COLO829 (cell line): ENCODE measurements at regions not wholly inside any gene's neighbourhood (a gene's known extent, or its start where the extent isn't known, plus 50 kb on each side); places are given as distances from the start of the nearest gene placed in this dataset.
A peak's percentile ranks its signal among the peaks of the same experiment; 100 is the strongest.

Experiments
- DNase-seq: peaks from one replicate; pipeline ENCODE4 v3.0.0; 2012; ENCODE audit warnings: low spot score

GRCh38 chr10:107390563-107390962, 226.1 kb upstream of the SORCS1 start:
- DNase-seq: no peak

GRCh38 chr10:107383357-107383756, 218.9 kb upstream of the SORCS1 start:
- no peak for DNase-seq

GRCh38 chr10:107379601-107380000, 215.1 kb upstream of the SORCS1 start:
- no peak for DNase-seq

- no peak for DNase-seq
Measured at GRCh38 chr10:107371801-107372200, 207.3 kb upstream of the SORCS1 start.

- no peak for DNase-seq
Measured at GRCh38 chr10:107364872-107365271, 200.4 kb upstream of the SORCS1 start.

- no peak for DNase-seq
Measured at GRCh38 chr10:107362306-107362705, 197.8 kb upstream of the SORCS1 start.

GRCh38 chr10:107357033-107357432, 192.5 kb upstream of the SORCS1 start:
- no peak for DNase-seq

GRCh38 chr10:107356396-107356795, 191.9 kb upstream of the SORCS1 start:
- DNase-seq: no peak

GRCh38 chr10:107342711-107343110, 178.2 kb upstream of the SORCS1 start:
- DNase-seq: no peak

- no peak for DNase-seq
Measured at GRCh38 chr10:107341281-107341680, 176.8 kb upstream of the SORCS1 start.

GRCh38 chr10:107340326-107340725, 175.8 kb upstream of the SORCS1 start:
- DNase-seq: no peak

GRCh38 chr10:107336061-107336460, 171.6 kb upstream of the SORCS1 start:
- DNase-seq: no peak

GRCh38 chr10:107317592-107317991, 153.1 kb upstream of the SORCS1 start:
- no peak for DNase-seq

- DNase-seq: no peak
Measured at GRCh38 chr10:107303203-107303602, 138.7 kb upstream of the SORCS1 start.

GRCh38 chr10:107299606-107300005, 135.1 kb upstream of the SORCS1 start:
- DNase-seq: no peak

- DNase-seq: no peak
Measured at GRCh38 chr10:107284187-107284586, 119.7 kb upstream of the SORCS1 start.

- no peak for DNase-seq
Measured at GRCh38 chr10:107280293-107280692, 115.8 kb upstream of the SORCS1 start.

- no peak for DNase-seq
Measured at GRCh38 chr10:107277591-107277990, 113.1 kb upstream of the SORCS1 start.

- no peak for DNase-seq
Measured at GRCh38 chr10:107275806-107276205, 111.3 kb upstream of the SORCS1 start.

GRCh38 chr10:107269626-107270025, 105.1 kb upstream of the SORCS1 start:
- DNase-seq: no peak

- peak; percentile 17 for DNase-seq
Measured at GRCh38 chr10:107264742-107265141, 100.2 kb upstream of the SORCS1 start.

GRCh38 chr10:107244122-107244521, 79.6 kb upstream of the SORCS1 start:
- DNase-seq: no peak

GRCh38 chr10:107238275-107238674, 73.8 kb upstream of the SORCS1 start:
- no peak for DNase-seq

GRCh38 chr10:107232013-107232412, 67.5 kb upstream of the SORCS1 start:
- DNase-seq: peak; percentile 7

GRCh38 chr10:107230887-107231286, 66.4 kb upstream of the SORCS1 start:
- DNase-seq: peak; percentile 8
